PC-3 (cell line): ENCODE measurements at regions not wholly inside any gene's neighbourhood (a gene's known extent, or its start where the extent isn't known, plus 50 kb on each side); places are given as distances from the start of the nearest gene placed in this dataset.

Experiments used
- ATAC-seq: fragments of 200-7000 bp; cut with Tn5 transposase; 2 replicates; pipeline ENCODE4 v1.9.1; 2020; ENCODE audit warnings: mild to moderate bottlenecking, moderate library complexity
- BruUV-seq: library from RNA; stranded (reverse); fragments of 400-500 nt; replicated peaks from 2 replicates; lab custom pipeline; 2021; lab: Mats Ljungman, UMichigan
- CTCF ChIA-PET: fragments of 300-600 bp; sonication (Branson Sonifier 250); formaldehyde crosslinking; loops from one replicate; lab custom pipeline; 2022; ENCODE audit warnings: antibody characterized with exemption; lab: Charles Lee
- POLR2A ChIA-PET: fragments of 300-600 bp; sonication (Branson Sonifier 250); formaldehyde crosslinking; loops from one replicate; lab custom pipeline; 2022; ENCODE audit warnings: antibody characterized with exemption; ENCODE audit not compliant: unreplicated experiment; lab: Charles Lee
- DNase-seq: peaks from one replicate; pipeline ENCODE4 v3.0.0-alpha.2; 2015
- H2AFZ ChIP-seq: fragments of 300-600 bp; sonication (generic); 2 replicates; pipeline ENCODE4 v1.6.0; 2016; ENCODE audit warnings: antibody characterized with exemption, low read length
- H3F3A ChIP-seq: fragments of 300-600 bp; sonication (generic); one replicate; pipeline ENCODE4 v1.6.0; 2017; ENCODE audit warnings: antibody characterized with exemption, low read length, control low read depth, mild to moderate bottlenecking; ENCODE audit not compliant: unreplicated experiment
- H3K27ac ChIP-seq: fragments of 300-600 bp; sonication (generic); 2 replicates; pipeline ENCODE4 v1.5.1; 2016; ENCODE audit warnings: mild to moderate bottlenecking, low read length
- H3K27me3 ChIP-seq: fragments of 300-600 bp; sonication (generic); 2 replicates; pipeline ENCODE4 v1.6.1; 2016; ENCODE audit warnings: low read length, mixed read lengths
- H3K36me3 ChIP-seq: fragments of 300-600 bp; sonication (generic); 2 replicates; pipeline ENCODE4 v1.6.1; 2016; ENCODE audit warnings: low read depth, mixed run types, low read length, mixed read lengths
- H3K4me1 ChIP-seq: fragments of 300-600 bp; sonication (generic); 2 replicates; pipeline ENCODE4 v1.5.1; 2016; ENCODE audit warnings: low read length; ENCODE audit not compliant: insufficient read depth
- H3K4me2 ChIP-seq: fragments of 300-600 bp; sonication (generic); 2 replicates; pipeline ENCODE4 v1.6.0; 2016; ENCODE audit warnings: low read length
- H3K4me3 ChIP-seq: fragments of 300-600 bp; sonication (generic); 2 replicates; pipeline ENCODE4 v1.5.1; 2016; ENCODE audit warnings: mild to moderate bottlenecking, low read length, mixed read lengths
- H3K79me2 ChIP-seq: fragments of 300-600 bp; sonication (generic); 2 replicates; pipeline ENCODE4 v1.6.1; 2017; ENCODE audit warnings: low read length, mixed read lengths
- H3K9ac ChIP-seq: fragments of 300-600 bp; sonication (generic); 2 replicates; pipeline ENCODE4 v1.6.0; 2016; ENCODE audit warnings: mild to moderate bottlenecking, low read length
- H3K9me2 ChIP-seq: fragments of 300-600 bp; sonication (generic); replicated peaks from 2 replicates; pipeline ENCODE4 v1.6.1; 2016; ENCODE audit warnings: mixed run types, low read length, mixed read lengths
- H3K9me3 ChIP-seq: fragments of 300-600 bp; sonication (generic); 2 replicates; pipeline ENCODE4 v1.6.1; 2016; ENCODE audit warnings: low read length, mixed read lengths
- H4K20me1 ChIP-seq: fragments of 300-600 bp; sonication (generic); 2 replicates; pipeline ENCODE4 v1.6.1; 2016; ENCODE audit warnings: low read length, mixed read lengths
- CTCF ChIP-seq: fragments of 300-600 bp; sonication (generic); conservative IDR thresholded peaks from 2 replicates; pipeline ENCODE4 v1.5.1; 2017; ENCODE audit warnings: antibody characterized with exemption, low read depth, mild to moderate bottlenecking, low read length
- EZH2 ChIP-seq: fragments of 300-600 bp; sonication (generic); IDR thresholded peaks from one replicate; pipeline ENCODE4 v1.6.1; 2017; ENCODE audit warnings: antibody characterized with exemption, mild to moderate bottlenecking, low read length; ENCODE audit not compliant: unreplicated experiment
- EZH2phosphoT487 ChIP-seq: fragments of 300-600 bp; sonication (generic); IDR thresholded peaks from 2 replicates; pipeline ENCODE4 v1.6.1; 2018; ENCODE audit warnings: mild to moderate bottlenecking, antibody characterized with exemption, low read length, borderline replicate concordance
- intact Hi-C: fragments of 100-400 bp; cut with micrococcal nuclease; formaldehyde crosslinking; loops from 2 replicates; pipeline ENCODE4 v1.9.0; 2023

GRCh38 chr15:62539236-62539635 is 374.2 kb upstream of the C2CD4B start:
- no peaks in the 10 kb centered on the region for H3K36me3 ChIP-seq
- no peaks in the 10 kb centered on the region for H3K4me1 ChIP-seq
- intact Hi-C loops, result no loop called here
- no peak overlapping the region for H3K9ac ChIP-seq
- no peaks in the 10 kb centered on the region for H3F3A ChIP-seq
- POLR2A ChIA-PET, result no interaction called here
- no peak overlapping the region for H3K27ac ChIP-seq
- no peak overlapping the region for H3K4me2 ChIP-seq
- TF ChIP-seq CTCF, result no peak
- no peak for TF ChIP-seq EZH2
- TF ChIP-seq EZH2phosphoT487, result no peak
- H3K27me3 ChIP-seq, result no peaks in the 10 kb centered on the region
- no TSS peak for BruUV-seq
- H3K9me2 ChIP-seq, result no peaks in the 10 kb centered on the region
- H3K9me3 ChIP-seq, result no peaks in the 10 kb centered on the region
- ATAC-seq, result no peak
- H4K20me1 ChIP-seq, result no peaks in the 10 kb centered on the region
- no peaks in the 10 kb centered on the region for H3K79me2 ChIP-seq
- CTCF ChIA-PET, result no interaction called here
- no peak overlapping the region for H2AFZ ChIP-seq
- no peak overlapping the region for H3K4me3 ChIP-seq
- no peak for DNase-seq

- Histone ChIP-seq H3K9me2 (no peaks in the 10 kb centered on the region), H3K4me1 (no peaks in the 10 kb centered on the region; the same call in 1 of the 2 replicates), H3F3A (no peaks in the 10 kb centered on the region), H3K4me2 (no peak overlapping the region), H3K79me2 (no peaks in the 10 kb centered on the region), H3K9ac (no peak overlapping the region), H3K27ac (no peak overlapping the region), H3K4me3 (no peak overlapping the region), H3K9me3 (no peaks in the 10 kb centered on the region), H4K20me1 (no peaks in the 10 kb centered on the region), H3K36me3 (no peaks in the 10 kb centered on the region), H2AFZ (no peak overlapping the region), H3K27me3 (no peaks in the 10 kb centered on the region)
- BruUV-seq, result no TSS peak
- no peak for DNase-seq
- TF ChIP-seq CTCF (no peak), EZH2 (no peak), EZH2phosphoT487 (no peak)
- ATAC-seq, result no peak
- POLR2A ChIA-PET, result no interaction called here
- intact Hi-C loops, result no loop called here
- CTCF ChIA-PET, result no interaction called here
Observed at GRCh38 chr15:62541250-62541649, 376.2 kb upstream of the C2CD4B start.

GRCh38 chr15:62541846-62542245 is 376.8 kb upstream of the C2CD4B start:
- no peak overlapping the region for H3K4me2 ChIP-seq
- H3K4me3 ChIP-seq, result no peak overlapping the region
- no peak overlapping the region for H3K27ac ChIP-seq
- no peaks in the 10 kb centered on the region for H3K79me2 ChIP-seq
- H3K36me3 ChIP-seq, result no peaks in the 10 kb centered on the region
- H3K9ac ChIP-seq, result no peak overlapping the region
- no peak for ATAC-seq
- TF ChIP-seq EZH2phosphoT487 (no peak), EZH2 (no peak), CTCF (no peak)
- H4K20me1 ChIP-seq, result no peaks in the 10 kb centered on the region
- POLR2A ChIA-PET, result no interaction called here
- no peak for DNase-seq
- no peaks in the 10 kb centered on the region for H3F3A ChIP-seq
- no peaks in the 10 kb centered on the region; the same call in 1 of the 2 replicates for H3K4me1 ChIP-seq
- CTCF ChIA-PET, result no interaction called here
- no peak overlapping the region for H2AFZ ChIP-seq
- no peaks in the 10 kb centered on the region for H3K9me2 ChIP-seq
- intact Hi-C loops, result no loop called here
- no peaks in the 10 kb centered on the region for H3K9me3 ChIP-seq
- H3K27me3 ChIP-seq, result no peaks in the 10 kb centered on the region
- BruUV-seq, result no TSS peak
